A549 (cell line): ENCODE measurements at regions not wholly inside any gene's neighbourhood (a gene's known extent, or its start where the extent isn't known, plus 50 kb on each side); places are given as distances from the start of the nearest gene placed in this dataset.

Experiments used
- ATAC-seq, 2 experiments: fragments of 200-7000 bp in 1 of 2; fragments of >200 bp in 1 of 2; cut with Nextera tagmentation in 1 of 2; cut with Tn5 transposase in 1 of 2; 3 replicates each; pipeline versions ENCODE4 v1.8.0 to v1.9.1; 2018 to 2020; ENCODE audit warnings: mild to moderate bottlenecking in 1 of 2, moderate library complexity in 1 of 2
- CTCF ChIA-PET: fragments of 300-600 bp; sonication (Branson Sonifier 250); formaldehyde crosslinking; extraction: SDS; loops from one replicate; lab custom pipeline; 2021; ENCODE audit warnings: antibody characterized with exemption, inconsistent platforms; lab: Yijun Ruan, JAX
- POLR2A ChIA-PET: fragments of 350-600 bp; formaldehyde crosslinking; extraction: SDS; loops from one replicate; lab custom pipeline; 2021; ENCODE audit warnings: antibody characterized with exemption, inconsistent platforms; lab: Yijun Ruan, JAX
- DNase-seq, 2 experiments: peaks; one replicate each; pipeline versions ENCODE4 v3.0.0 to v3.0.0-alpha.2; 2011 to 2016; ENCODE audit warnings: low read depth in 1 of 2, low spot score in 1 of 2
- FAIRE-seq: peaks from 2 replicates; lab custom pipeline; 2011; peaks lifted over from hg19 to GRCh38; lab: Jason Lieb, UNC
- H3K27ac ChIP-seq, 2 experiments: fragments of >200 bp; sonication (Bioruptor Twin); formaldehyde crosslinking; 3 replicates each; pipeline ENCODE4 v1.5.1; 2016 to 2017
- H3K4me1 ChIP-seq: fragments of >200 bp; sonication (Bioruptor Twin); formaldehyde crosslinking; 3 replicates; pipeline ENCODE4 v1.6.1; 2016
- H3K4me2 ChIP-seq: fragments of >200 bp; sonication (Bioruptor Twin); formaldehyde crosslinking; 3 replicates; pipeline ENCODE4 v1.6.1; 2016
- H3K4me3 ChIP-seq: fragments of >200 bp; sonication (Bioruptor Twin); formaldehyde crosslinking; 3 replicates; pipeline ENCODE4 v1.5.1; 2016
- H3K9me3 ChIP-seq: fragments of >200 bp; sonication (Bioruptor Twin); formaldehyde crosslinking; 3 replicates; pipeline ENCODE4 v1.6.1; 2016
- CEBPB ChIP-seq, 2 experiments: fragments of >200 bp in 1 of 2; sonication (Bioruptor Twin) in 1 of 2; formaldehyde crosslinking in 1 of 2; IDR thresholded peaks; 2 replicates each; pipeline ENCODE4 v1.6.1; 2012 to 2016
- CHD4 ChIP-seq: fragments of 200-600 bp; sonication (generic); IDR thresholded peaks from 2 replicates; pipeline ENCODE4 v1.6.1; 2016; ENCODE audit warnings: antibody characterized with exemption, mild to moderate bottlenecking, borderline replicate concordance
- EHF ChIP-seq: fragments of 250-450 bp; sonication (Bioruptor Pico); IDR thresholded peaks from 2 replicates; pipeline ENCODE4 v1.5.0; 2020; ENCODE audit warnings: mild to moderate bottlenecking
- EP300 ChIP-seq, 2 experiments: fragments of >200 bp; sonication (Bioruptor Twin); formaldehyde crosslinking; IDR thresholded peaks; 2 replicates in 1 of 2; 3 replicates in 1 of 2; pipeline ENCODE4 v1.6.1; 2016 to 2017
- FOSB ChIP-seq: fragments of 250-450 bp; sonication (Bioruptor Pico); IDR thresholded peaks from 2 replicates; pipeline ENCODE4 v1.5.0; 2020; ENCODE audit warnings: mild to moderate bottlenecking, moderate library complexity
- FOXS1 ChIP-seq: fragments of 250-450 bp; sonication (Bioruptor Pico); IDR thresholded peaks from 2 replicates; pipeline ENCODE4 v1.5.0; 2020; ENCODE audit warnings: mild to moderate bottlenecking, moderate library complexity
- KDM5A ChIP-seq: fragments of 200-600 bp; sonication (generic); IDR thresholded peaks from 2 replicates; pipeline ENCODE4 v1.6.1; 2016; ENCODE audit warnings: antibody characterized with exemption, mild to moderate bottlenecking
- MAFK ChIP-seq: fragments of 450-650 bp; IDR thresholded peaks from 2 replicates; pipeline ENCODE4 v1.6.1; 2014; ENCODE audit not compliant: partially characterized antibody
- NFE2L2 ChIP-seq: fragments of 150-350 bp; conservative IDR thresholded peaks from 2 replicates; pipeline ENCODE4 v1.6.1; 2014; ENCODE audit warnings: low read length
- NPAS2 ChIP-seq: fragments of 250-450 bp; sonication (Bioruptor Pico); IDR thresholded peaks from 2 replicates; pipeline ENCODE4 v1.8.0; 2022; ENCODE audit warnings: mild to moderate bottlenecking, moderate library complexity, borderline replicate concordance
- POLR2AphosphoS2 ChIP-seq: conservative IDR thresholded peaks from 2 replicates; pipeline ENCODE4 v1.6.1; 2012; ENCODE audit warnings: low read length, improper control_type of control experiment, inconsistent platforms
- RCOR1 ChIP-seq: fragments of 150-350 bp; IDR thresholded peaks from 2 replicates; pipeline ENCODE4 v1.6.1; 2014; ENCODE audit warnings: antibody characterized with exemption, low read length, low read depth
- RNF2 ChIP-seq: fragments of 200-600 bp; sonication (generic); IDR thresholded peaks from 2 replicates; pipeline ENCODE4 v1.6.1; 2016; ENCODE audit warnings: low read depth, mild to moderate bottlenecking, antibody characterized with exemption, moderate library complexity, borderline replicate concordance
- SMC3 ChIP-seq: fragments of >200 bp; sonication (Bioruptor Twin); formaldehyde crosslinking; IDR thresholded peaks from 3 replicates; pipeline ENCODE4 v1.6.1; 2018; ENCODE audit warnings: inconsistent platforms
- ZNF302 ChIP-seq: fragments of 250-450 bp; sonication (Bioruptor Pico); IDR thresholded peaks from 2 replicates; pipeline ENCODE4 v1.9.0; 2021; ENCODE audit warnings: inconsistent platforms, mild to moderate bottlenecking, moderate library complexity
- WGBS: methylation state at CpG from one replicate; pipeline ENCODE4 v1.1.6; 2017; ENCODE audit errors: missing lambda C conversion rate; 5-methylcytosine and 5-hydroxymethylcytosine counted together
- TF ChIP-seq, protein P1 (sequence below): IDR thresholded peaks from 2 replicates; pipeline ENCODE4 v1.6.1; 2012
- TF ChIP-seq, protein P2 (sequence below): fragments of 450-650 bp; IDR thresholded peaks from 2 replicates; pipeline ENCODE4 v1.6.1; 2014; ENCODE audit warnings: antibody characterized with exemption
- TF ChIP-seq, protein P3 (sequence below): IDR thresholded peaks from 2 replicates; pipeline ENCODE4 v1.6.1; 2012; ENCODE audit warnings: low read depth, borderline replicate concordance
- TF ChIP-seq, protein P4 (sequence below): fragments of >200 bp; sonication (Bioruptor Twin); formaldehyde crosslinking; IDR thresholded peaks from 2 replicates; pipeline ENCODE4 v1.6.1; 2016
- TF ChIP-seq, protein P5 (sequence below): fragments of >200 bp; sonication (Bioruptor Twin); formaldehyde crosslinking; IDR thresholded peaks from 3 replicates; pipeline ENCODE4 v1.5.1; 2016

DNA sequence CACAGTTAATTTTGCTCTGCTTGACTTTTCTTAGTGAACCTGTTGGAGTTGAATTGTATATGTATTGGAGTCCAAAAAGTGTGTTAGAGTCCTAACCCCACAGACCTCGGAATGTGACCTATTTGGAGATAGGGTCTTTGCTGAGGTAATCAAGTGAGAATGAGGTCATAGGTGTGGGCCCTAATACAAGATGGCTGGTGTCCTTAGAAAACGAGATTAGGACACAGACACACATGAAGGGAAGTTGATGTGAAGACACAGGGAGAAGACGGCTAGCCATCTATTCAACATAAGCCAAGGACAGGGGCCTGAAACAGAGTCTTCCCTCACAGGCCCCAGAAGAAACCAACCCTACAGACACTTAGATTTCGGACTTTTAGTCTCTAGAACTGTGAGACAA lies 260.6 kb upstream of the NEBL start:
- H3K9me3 ChIP-seq: 0 out of 3 replicates have a peak, but pooled peaks cover 6% of the 10 kb centered on the region
- FAIRE-seq (no peak), ATAC-seq (no peak), DNase-seq (no peak)
- WGBS: 62% methylated on average over 4 of the region's 4 CpGs
- H3K4me2 ChIP-seq: no peak overlapping the region
- H3K4me3 ChIP-seq: no peak overlapping the region
- no peaks in the 10 kb centered on the region for H3K4me1 ChIP-seq
- no peak overlapping the region for H3K27ac ChIP-seq
- TF ChIP-seq ZNF302: no peak
- TF ChIP-seq, protein P1, sequence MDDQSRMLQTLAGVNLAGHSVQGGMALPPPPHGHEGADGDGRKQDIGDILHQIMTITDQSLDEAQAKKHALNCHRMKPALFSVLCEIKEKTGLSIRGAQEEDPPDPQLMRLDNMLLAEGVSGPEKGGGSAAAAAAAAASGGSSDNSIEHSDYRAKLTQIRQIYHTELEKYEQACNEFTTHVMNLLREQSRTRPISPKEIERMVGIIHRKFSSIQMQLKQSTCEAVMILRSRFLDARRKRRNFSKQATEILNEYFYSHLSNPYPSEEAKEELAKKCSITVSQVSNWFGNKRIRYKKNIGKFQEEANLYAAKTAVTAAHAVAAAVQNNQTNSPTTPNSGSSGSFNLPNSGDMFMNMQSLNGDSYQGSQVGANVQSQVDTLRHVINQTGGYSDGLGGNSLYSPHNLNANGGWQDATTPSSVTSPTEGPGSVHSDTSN: no peak
- TF ChIP-seq CEBPB (IDR thresholded peaks at IDR 0.05): no peak
- TF ChIP-seq, protein P2, sequence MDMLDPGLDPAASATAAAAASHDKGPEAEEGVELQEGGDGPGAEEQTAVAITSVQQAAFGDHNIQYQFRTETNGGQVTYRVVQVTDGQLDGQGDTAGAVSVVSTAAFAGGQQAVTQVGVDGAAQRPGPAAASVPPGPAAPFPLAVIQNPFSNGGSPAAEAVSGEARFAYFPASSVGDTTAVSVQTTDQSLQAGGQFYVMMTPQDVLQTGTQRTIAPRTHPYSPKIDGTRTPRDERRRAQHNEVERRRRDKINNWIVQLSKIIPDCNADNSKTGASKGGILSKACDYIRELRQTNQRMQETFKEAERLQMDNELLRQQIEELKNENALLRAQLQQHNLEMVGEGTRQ: no peak
- no peak for TF ChIP-seq SMC3
- TF ChIP-seq, protein P3, sequence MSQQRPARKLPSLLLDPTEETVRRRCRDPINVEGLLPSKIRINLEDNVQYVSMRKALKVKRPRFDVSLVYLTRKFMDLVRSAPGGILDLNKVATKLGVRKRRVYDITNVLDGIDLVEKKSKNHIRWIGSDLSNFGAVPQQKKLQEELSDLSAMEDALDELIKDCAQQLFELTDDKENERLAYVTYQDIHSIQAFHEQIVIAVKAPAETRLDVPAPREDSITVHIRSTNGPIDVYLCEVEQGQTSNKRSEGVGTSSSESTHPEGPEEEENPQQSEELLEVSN: no peak
- no peak for TF ChIP-seq EHF (CRISPR knock-in tag)
- TF ChIP-seq RNF2: no peak
- TF ChIP-seq FOXS1 (CRISPR knock-in tag): no peak
- no peak for TF ChIP-seq FOSB
- TF ChIP-seq NPAS2 (CRISPR knock-in tag): no peak
- TF ChIP-seq NFE2L2: no peak
- no peak for TF ChIP-seq KDM5A
- POLR2A ChIA-PET: no interaction called here
- CTCF ChIA-PET: interaction anchor here (2.0 kb wide), 1 partner anchor 14 kb away, joined by 11 read pairs; no protein-coding TSS in a partner anchor

DNA sequence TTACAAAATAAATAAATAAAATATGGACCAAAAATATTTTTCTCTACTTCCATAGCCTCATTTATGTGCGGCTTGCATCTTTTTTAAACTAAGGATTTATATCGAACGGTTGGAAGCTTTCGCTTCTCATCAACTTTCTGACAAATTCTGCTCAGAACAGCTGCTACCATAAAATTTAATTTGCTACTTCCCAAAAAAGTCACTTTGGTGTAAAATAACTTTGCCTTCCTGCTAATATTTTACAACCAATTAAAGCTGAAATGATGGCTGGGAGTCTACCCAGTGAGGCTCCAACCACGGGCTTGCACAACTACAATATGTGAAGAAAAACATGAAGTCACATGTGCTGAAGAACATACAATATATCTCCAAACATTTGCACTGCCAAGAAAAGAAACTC lies 253.1 kb upstream of the NEBL start:
- FAIRE-seq: no peak
- TF ChIP-seq POLR2AphosphoS2 (no peak), MAFK (no peak), NPAS2 (CRISPR knock-in tag) (no peak), RCOR1 (no peak), CHD4 (no peak), EP300 (IDR thresholded peaks at IDR 0.05) (no peak)
- TF ChIP-seq, protein P4, sequence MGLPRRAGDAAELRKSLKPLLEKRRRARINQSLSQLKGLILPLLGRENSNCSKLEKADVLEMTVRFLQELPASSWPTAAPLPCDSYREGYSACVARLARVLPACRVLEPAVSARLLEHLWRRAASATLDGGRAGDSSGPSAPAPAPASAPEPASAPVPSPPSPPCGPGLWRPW: no peak
- TF ChIP-seq, protein P5, sequence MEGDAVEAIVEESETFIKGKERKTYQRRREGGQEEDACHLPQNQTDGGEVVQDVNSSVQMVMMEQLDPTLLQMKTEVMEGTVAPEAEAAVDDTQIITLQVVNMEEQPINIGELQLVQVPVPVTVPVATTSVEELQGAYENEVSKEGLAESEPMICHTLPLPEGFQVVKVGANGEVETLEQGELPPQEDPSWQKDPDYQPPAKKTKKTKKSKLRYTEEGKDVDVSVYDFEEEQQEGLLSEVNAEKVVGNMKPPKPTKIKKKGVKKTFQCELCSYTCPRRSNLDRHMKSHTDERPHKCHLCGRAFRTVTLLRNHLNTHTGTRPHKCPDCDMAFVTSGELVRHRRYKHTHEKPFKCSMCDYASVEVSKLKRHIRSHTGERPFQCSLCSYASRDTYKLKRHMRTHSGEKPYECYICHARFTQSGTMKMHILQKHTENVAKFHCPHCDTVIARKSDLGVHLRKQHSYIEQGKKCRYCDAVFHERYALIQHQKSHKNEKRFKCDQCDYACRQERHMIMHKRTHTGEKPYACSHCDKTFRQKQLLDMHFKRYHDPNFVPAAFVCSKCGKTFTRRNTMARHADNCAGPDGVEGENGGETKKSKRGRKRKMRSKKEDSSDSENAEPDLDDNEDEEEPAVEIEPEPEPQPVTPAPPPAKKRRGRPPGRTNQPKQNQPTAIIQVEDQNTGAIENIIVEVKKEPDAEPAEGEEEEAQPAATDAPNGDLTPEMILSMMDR: no peak
- TF ChIP-seq, protein P3: no peak
- TF ChIP-seq, all 56 proteins: peak for 0
- 80% methylated on average over 5 of the region's 5 CpGs for WGBS
- H3K4me1 ChIP-seq: no peaks in the 10 kb centered on the region
- no peak for ATAC-seq
- no peak for DNase-seq
- H3K4me3 ChIP-seq: no peak overlapping the region
- H3K9me3 ChIP-seq: no peaks in the 10 kb centered on the region
- ChIA-PET CTCF (interaction anchor here (0.9 kb wide), 1 partner anchor 75 kb away, joined by 3 read pairs; no protein-coding TSS in a partner anchor), POLR2A (no interaction called here)
- no peak overlapping the region for H3K4me2 ChIP-seq
- H3K27ac ChIP-seq: no peak overlapping the region
